Effector memory CD8-positive, alpha-beta T cell (primary cell): ENCODE measurements at regions not wholly inside any gene's neighbourhood (a gene's known extent, or its start where the extent isn't known, plus 50 kb on each side); places are given as distances from the start of the nearest gene placed in this dataset.

Source experiments
- ATAC-seq: fragments of 150-1000 bp; cut with Tn5 transposase; replicated peaks from 2 replicates; pipeline ENCODE4 v1.10.0; 2021; ENCODE audit warnings: mild to moderate bottlenecking, moderate library complexity
- DNase-seq, 3 experiments: peaks; one replicate each; pipeline ENCODE4 v3.0.0; 2021
- H3K27ac Mint-ChIP-seq, 2 donors: one replicate each; pipeline ENCODE4 v1.8.0; 2022; ENCODE audit warnings: mild to moderate bottlenecking in 2 of 2, mixed read lengths in 2 of 2, moderate library complexity in 2 of 2
- H3K27me3 Mint-ChIP-seq, 2 donors: one replicate each; pipeline ENCODE4 v1.8.0; 2022; ENCODE audit warnings: mixed read lengths in 2 of 2
- H3K36me3 Mint-ChIP-seq: one replicate; pipeline ENCODE4 v1.8.0; 2022; ENCODE audit warnings: mild to moderate bottlenecking, moderate library complexity, mixed read lengths; ENCODE audit not compliant: insufficient read depth
- H3K4me1 Mint-ChIP-seq, 2 donors: one replicate each; pipeline ENCODE4 v1.8.0; 2022; ENCODE audit warnings: low read depth in 2 of 2, mixed read lengths in 2 of 2
- H3K4me3 Mint-ChIP-seq, 2 donors: one replicate each; pipeline ENCODE4 v1.8.0; 2022; ENCODE audit warnings: mild to moderate bottlenecking in 2 of 2, mixed read lengths in 2 of 2, moderate library complexity in 2 of 2
- H3K9me3 Mint-ChIP-seq, 2 donors: one replicate each; pipeline ENCODE4 v1.8.0; 2022; ENCODE audit warnings: mixed read lengths in 2 of 2

DNA sequence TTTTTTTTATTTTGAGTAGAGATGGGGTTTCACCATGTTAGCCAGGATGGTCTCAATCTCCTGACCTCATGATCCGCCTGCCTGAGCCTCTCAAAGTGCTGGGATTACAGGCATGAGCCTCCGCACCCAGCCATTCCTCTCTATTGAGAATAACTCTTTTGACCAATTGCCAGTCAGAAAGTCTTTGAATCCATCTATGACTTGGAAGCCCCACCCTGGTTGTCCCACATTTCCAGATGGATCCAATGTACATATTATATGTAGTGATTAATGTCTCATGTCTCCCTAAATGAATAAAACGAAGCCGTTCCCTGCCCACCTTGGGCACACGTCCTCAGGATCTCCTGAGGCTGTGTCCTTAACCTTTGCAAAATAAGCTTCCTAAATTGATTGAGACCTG lies 228.3 kb upstream of the NLRP1 start:
- H3K27me3 Mint-ChIP-seq = peaks cover 50 to 53% of the 10 kb centered on the region in 2 donors
- H3K4me1 Mint-ChIP-seq = no peaks in the 10 kb centered on the region
- peaks cover 10 to 21% of the 10 kb centered on the region in 2 donors for H3K9me3 Mint-ChIP-seq

DNA sequence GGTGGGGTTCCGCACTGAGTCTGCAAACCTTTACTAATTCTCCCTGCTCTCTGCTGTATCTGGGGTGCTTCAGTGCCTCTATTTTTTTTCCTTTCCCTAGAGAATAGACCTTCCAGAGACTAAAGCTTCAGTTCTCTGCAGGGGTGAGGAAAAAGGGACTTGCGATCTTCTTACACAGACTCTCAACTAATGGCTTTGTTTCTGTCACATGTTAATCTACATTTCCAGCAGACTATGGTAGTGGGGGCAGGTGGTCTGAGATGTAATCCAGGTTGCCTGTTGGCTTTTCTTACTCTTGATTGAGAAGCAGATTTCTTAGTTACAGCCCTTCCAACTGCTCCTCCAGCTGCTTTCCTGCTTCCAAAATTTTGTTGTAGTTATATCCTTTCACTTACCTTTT lies 229.0 kb upstream of the NLRP1 start:
- H3K27ac Mint-ChIP-seq = no peak overlapping the region
- peaks cover 55 to 56% of the 10 kb centered on the region in 2 donors for H3K27me3 Mint-ChIP-seq
- DNase-seq (no peak), ATAC-seq (no peak)
- no peaks in the 10 kb centered on the region for H3K4me1 Mint-ChIP-seq
- H3K9me3 Mint-ChIP-seq = peaks cover 10 to 21% of the 10 kb centered on the region in 2 donors
- no peaks in the 10 kb centered on the region for H3K36me3 Mint-ChIP-seq
- no peak overlapping the region for H3K4me3 Mint-ChIP-seq

More for the DNA sequence above, 228.3 kb upstream of the NLRP1 start:
- DNase-seq (no peak), ATAC-seq (no peak)
- Mint-ChIP-seq H3K36me3 (no peaks in the 10 kb centered on the region), H3K4me3 (no peak overlapping the region), H3K27ac (no peak overlapping the region)

DNA sequence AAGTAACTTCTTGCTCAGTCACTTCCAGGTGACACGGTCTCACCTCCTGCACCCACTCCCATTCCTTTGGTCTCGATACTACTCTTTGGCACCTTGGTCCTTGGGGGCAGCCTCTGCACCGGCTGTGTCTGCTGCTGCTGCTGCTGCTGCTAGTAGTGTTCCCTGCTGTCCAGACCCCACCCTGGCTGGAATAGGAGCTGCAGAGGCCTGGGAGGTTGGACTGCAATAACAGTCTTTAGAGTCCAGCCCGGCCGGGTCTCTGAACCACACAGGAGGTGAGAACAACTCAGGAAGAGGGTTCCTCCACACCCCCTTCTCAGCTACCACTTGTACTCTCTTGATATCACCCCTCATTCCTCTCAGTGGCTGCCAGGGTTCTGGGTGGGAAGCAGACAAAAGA lies 231.1 kb upstream of the NLRP1 start:
- DNase-seq = no peak
- no peaks in the 10 kb centered on the region for H3K4me1 Mint-ChIP-seq
- ATAC-seq = no peak
- peaks cover 59 to 77% of the 10 kb centered on the region in 2 donors for H3K27me3 Mint-ChIP-seq
- no peak overlapping the region for H3K27ac Mint-ChIP-seq
- H3K9me3 Mint-ChIP-seq = peaks cover 10 to 12% of the 10 kb centered on the region in 2 donors
- H3K36me3 Mint-ChIP-seq = no peaks in the 10 kb centered on the region
- H3K4me3 Mint-ChIP-seq = no peak overlapping the region

DNA sequence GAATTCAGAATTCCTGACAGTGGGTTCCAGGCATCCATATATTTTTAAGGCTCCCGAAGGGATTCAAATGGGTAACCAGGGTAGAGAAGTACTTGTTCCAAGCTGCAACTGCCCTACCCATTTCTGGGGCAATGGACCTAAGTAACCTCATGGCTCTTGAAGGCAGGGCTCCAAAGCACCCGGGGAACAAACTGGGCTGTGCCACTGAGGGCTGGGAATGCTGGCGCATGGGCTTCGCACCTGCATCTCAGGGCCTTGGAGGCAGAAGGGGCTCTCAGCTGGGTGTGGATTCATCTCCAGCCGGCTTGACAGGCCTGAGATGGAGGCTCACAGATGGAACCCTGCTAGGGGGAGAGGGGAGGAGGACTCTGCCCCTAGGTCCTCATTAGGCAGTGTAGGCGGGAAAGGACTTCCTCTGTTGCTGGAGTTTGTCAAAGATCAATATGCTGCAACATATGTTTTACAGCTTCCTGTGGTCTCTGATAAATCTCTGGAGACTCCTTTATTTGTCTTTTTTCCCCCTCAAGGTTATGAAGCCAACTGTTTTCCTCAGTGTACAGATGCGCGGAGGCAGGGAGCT lies 232.3 kb upstream of the NLRP1 start:
- Mint-ChIP-seq H3K36me3 (no peaks in the 10 kb centered on the region), H3K9me3 (peaks cover 0 to 5% of the 10 kb centered on the region in 2 donors), H3K4me3 (no peak overlapping the region), H3K4me1 (no peaks in the 10 kb centered on the region), H3K27ac (no peak overlapping the region), H3K27me3 (peaks cover 65 to 80% of the 10 kb centered on the region in 2 donors)
- ATAC-seq = no peak
- no peak for DNase-seq

DNA sequence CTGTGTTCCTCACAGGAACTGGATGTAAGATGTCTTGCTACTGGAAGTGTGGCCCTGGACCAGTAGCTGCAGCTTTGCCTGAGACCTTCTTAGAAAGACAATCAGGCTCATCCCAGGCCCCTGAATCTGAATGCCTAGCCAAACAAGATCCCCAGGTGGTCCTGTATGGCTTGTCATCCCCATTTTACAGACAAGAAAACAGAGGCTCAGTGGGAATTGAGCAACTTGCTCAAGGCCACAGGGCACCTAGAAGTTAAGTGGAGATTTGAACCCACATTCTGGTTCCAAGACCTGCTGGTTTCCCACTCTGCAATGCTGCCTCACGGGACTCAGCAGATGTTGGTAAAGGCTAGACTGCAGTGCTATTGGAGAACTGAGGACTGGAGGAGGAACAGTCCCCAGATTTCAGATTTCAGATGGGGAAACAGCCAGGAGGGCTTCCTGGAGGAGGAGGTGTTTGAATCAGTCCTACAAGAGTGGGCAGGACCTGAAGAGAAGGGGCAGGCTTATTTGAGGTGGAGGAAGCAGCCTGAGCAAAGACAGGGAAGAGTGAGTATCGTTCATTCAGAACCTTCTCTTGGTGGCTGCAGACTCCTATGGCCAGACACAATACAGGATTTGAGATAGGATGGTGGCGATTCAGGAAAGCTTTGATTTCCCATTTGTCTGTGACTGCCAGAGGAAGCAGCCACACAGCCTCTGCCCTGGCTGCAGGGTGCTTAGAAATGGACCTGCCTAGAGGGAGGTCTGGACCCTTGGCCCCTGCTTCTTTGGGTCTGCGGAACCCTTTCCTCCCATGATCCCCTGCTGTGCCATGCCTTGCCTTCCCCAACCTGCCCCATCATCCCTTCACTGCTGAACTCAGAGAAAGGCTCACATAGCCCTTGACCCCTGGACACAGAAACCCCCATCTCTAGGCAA lies 233.4 kb upstream of the NLRP1 start:
- Mint-ChIP-seq H3K36me3 (no peaks in the 10 kb centered on the region), H3K9me3 (peaks cover 0 to 3% of the 10 kb centered on the region in 2 donors), H3K27me3 (peaks cover 56 to 86% of the 10 kb centered on the region in 2 donors), H3K4me3 (no peak overlapping the region), H3K27ac (no peak overlapping the region), H3K4me1 (no peaks in the 10 kb centered on the region)
- DNase-seq (no peak), ATAC-seq (no peak)

DNA sequence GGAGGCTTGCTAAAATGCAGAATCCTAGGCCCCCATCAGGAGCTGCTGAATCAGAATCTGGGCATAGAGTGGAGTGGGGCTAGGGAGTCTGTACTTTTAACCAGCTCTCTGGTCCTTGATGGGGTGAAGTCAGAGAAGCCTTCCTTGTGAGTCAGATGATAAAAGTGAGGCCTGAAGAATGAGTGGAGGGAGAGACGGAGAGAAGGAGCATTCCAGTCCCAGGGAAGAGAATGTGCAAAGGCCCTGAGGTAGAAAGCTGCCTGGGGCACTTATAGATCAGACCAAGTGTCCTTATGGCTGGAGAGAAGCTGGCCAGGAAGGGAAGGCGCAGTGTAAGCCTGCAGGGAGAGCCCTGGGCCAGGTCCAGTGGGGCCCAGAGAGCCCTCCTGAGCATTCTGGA lies 235.1 kb upstream of the NLRP1 start:
- Mint-ChIP-seq H3K4me3 (no peak overlapping the region), H3K9me3 (no peaks in the 10 kb centered on the region), H3K27ac (no peak overlapping the region), H3K4me1 (no peaks in the 10 kb centered on the region), H3K27me3 (peaks cover 50 to 93% of the 10 kb centered on the region in 2 donors), H3K36me3 (no peaks in the 10 kb centered on the region)
- ATAC-seq (no peak), DNase-seq (no peak)

DNA sequence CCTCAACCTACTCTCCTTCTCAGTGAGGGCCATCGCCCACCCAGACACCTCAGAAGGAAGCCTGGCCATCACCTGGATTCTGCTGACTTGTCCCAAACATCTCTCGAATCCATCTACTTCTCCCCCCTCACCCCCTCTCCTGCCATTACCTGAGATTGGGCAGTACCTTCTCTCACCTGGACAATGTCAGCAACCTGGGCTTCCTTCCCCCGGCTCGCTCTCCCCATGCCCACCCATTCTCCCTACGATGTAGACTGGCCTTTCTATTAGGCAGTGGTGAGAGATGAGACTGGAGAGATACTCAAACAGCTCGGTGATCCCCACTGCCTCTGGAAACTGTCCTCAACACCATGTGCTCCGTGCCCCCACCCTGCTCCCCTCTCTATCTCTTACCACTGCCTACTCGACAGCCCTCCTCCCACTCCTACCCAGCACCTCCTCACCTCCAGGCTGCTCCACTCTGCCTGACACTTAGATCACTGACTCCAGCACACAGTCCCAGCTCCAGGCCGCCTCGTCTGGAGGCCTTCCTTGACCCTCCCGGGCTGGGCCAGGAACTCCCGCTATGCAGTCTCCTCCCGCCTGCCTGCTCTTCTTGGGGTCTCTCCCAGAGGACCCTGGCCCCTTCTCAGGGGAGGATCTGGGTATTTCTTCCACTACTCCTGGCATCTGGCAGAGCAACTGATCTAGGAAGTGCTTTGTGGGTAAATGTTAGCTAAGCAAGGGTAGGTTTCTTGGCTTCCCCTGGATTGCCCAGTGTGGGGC lies 235.8 kb upstream of the NLRP1 start:
- no peak overlapping the region for H3K27ac Mint-ChIP-seq
- ATAC-seq = no peak
- no peaks in the 10 kb centered on the region for H3K36me3 Mint-ChIP-seq
- H3K9me3 Mint-ChIP-seq = no peaks in the 10 kb centered on the region
- no peaks in the 10 kb centered on the region for H3K4me1 Mint-ChIP-seq
- H3K4me3 Mint-ChIP-seq = no peak overlapping the region
- peaks cover 58 to 100% of the 10 kb centered on the region in 2 donors for H3K27me3 Mint-ChIP-seq
- no peak for DNase-seq

DNA sequence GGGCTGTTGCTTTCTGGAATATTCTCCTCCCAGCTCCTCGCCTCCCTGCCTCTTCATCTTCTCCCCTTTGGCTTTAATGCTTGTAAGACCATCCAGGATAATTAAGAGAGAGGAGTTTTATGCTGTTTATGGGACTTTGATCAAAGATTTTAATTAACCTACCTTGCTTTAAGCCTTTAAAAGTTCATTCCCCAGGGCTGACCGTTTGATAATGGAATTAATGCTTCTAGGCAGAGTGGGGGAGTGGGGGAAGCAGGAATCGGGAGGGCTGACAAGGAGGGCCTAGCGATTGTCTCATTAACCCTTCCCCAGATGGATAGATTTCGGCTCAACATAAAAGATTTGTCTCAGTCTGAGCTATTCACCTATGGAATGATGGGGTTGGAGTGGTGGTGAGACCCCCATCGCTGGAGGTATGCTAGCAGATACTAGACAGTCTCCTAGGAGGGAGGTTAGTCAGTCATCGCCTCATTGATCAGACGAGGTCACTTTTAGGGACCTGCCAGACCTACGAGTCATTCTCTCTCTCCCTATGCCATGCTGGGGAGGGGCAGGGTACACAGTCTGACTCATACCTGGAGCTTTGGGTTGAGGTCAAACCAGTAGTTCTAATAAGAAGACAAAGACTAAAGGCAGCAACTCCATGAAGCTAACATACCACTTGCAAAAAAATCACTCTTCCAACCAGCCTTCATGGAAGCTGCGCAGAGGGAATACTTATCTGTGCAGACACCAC lies 236.6 kb upstream of the NLRP1 start:
- no peaks in the 10 kb centered on the region for H3K36me3 Mint-ChIP-seq
- H3K4me1 Mint-ChIP-seq = no peaks in the 10 kb centered on the region
- peaks cover 57 to 100% of the 10 kb centered on the region in 2 donors for H3K27me3 Mint-ChIP-seq
- H3K27ac Mint-ChIP-seq = no peak overlapping the region
- DNase-seq = no peak
- ATAC-seq = no peak
- H3K4me3 Mint-ChIP-seq = no peak overlapping the region
- no peaks in the 10 kb centered on the region for H3K9me3 Mint-ChIP-seq

DNA sequence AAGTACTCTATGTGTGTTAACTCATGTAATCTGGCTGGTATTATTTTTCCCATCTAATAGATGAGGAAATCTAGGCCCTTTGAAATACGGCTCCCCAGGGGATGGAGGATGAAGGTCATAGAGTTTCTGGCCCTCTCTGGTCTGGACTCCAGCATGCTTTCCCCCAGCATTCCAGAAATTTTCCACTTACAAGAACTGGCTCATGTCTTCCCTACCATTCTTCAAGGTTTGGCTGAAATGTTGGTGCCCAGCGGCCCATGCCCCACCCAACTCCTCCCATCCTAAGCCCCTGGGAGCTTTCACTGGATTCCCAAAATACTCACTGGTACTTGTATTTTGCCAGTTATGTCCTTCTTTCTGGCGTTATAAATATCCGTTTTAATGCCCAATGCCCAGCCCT lies 237.5 kb upstream of the NLRP1 start:
- Mint-ChIP-seq H3K36me3 (no peaks in the 10 kb centered on the region), H3K4me1 (no peaks in the 10 kb centered on the region), H3K9me3 (no peaks in the 10 kb centered on the region), H3K27me3 (peaks cover 49 to 96% of the 10 kb centered on the region in 2 donors), H3K27ac (no peak overlapping the region), H3K4me3 (no peak overlapping the region)
- DNase-seq (no peak), ATAC-seq (no peak)

DNA sequence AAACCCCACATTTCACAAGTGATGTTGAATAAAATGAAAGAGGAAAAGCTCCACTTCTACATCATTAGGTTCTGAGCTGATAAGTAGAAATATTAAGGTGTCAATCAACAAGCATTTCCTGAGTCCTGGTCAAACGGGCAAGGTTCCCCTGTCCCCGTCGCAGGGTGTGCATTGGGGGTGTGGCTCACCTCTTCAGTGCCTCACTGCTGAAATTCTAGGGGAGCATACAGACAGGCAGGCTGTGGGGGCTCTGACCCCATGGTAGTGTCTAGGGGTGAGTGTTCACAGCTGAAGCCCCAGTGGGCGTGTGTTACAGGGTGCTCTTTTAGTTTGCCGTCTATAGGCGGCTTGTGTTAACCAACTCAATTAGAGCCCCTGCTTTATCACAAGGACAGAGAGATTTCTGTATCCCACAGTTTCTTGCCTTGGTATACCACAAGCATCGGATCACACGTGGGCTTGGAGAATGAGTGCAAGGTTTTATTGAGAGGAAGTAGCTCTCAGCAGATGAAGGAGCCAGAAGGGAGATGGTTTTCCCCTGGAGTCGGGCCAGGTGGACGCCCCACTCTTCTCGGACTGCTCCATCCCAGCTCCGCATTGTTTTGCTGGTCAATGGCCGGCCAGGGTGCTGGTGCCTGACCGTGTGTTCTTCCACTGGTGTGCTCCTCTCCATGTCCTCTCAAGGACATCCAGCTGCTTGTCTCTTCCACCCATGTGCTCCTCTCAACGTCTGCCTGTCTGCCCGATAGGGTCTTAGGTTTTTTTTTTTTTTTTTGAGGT lies 238.2 kb upstream of the NLRP1 start:
- peaks cover 49 to 96% of the 10 kb centered on the region in 2 donors for H3K27me3 Mint-ChIP-seq
- no peak for ATAC-seq
- H3K4me3 Mint-ChIP-seq = no peak overlapping the region

DNA sequence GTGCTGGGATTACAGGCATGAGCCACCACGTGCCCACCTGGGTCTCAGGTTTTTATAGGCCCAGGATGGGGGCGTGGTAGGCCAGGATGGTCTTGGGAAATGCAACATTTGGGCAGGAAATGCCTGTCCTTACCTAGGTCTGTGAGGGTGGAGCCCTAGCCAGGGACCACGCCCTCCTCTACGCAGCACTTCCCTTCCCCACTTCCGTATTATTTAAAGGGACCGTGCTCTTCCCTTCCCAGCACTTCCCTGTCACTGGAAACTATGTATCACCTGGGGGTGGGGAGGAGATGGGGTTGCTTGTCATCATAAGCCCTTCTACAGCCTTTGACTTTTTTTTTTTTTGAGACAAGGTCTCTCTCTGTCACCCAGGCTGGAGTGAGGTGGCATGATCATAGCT lies 238.9 kb upstream of the NLRP1 start:
- ATAC-seq (no peak), DNase-seq (no peak)
- H3K9me3 Mint-ChIP-seq = no peaks in the 10 kb centered on the region
- H3K27me3 Mint-ChIP-seq = peaks cover 50 to 94% of the 10 kb centered on the region in 2 donors
- H3K36me3 Mint-ChIP-seq = no peaks in the 10 kb centered on the region
- H3K4me3 Mint-ChIP-seq = no peak overlapping the region
- H3K4me1 Mint-ChIP-seq = no peaks in the 10 kb centered on the region
- H3K27ac Mint-ChIP-seq = no peak overlapping the region

More for the DNA sequence above, 238.2 kb upstream of the NLRP1 start:
- Mint-ChIP-seq H3K4me1 (no peaks in the 10 kb centered on the region), H3K9me3 (no peaks in the 10 kb centered on the region), H3K36me3 (no peaks in the 10 kb centered on the region), H3K27ac (no peak overlapping the region)
- DNase-seq = no peak

DNA sequence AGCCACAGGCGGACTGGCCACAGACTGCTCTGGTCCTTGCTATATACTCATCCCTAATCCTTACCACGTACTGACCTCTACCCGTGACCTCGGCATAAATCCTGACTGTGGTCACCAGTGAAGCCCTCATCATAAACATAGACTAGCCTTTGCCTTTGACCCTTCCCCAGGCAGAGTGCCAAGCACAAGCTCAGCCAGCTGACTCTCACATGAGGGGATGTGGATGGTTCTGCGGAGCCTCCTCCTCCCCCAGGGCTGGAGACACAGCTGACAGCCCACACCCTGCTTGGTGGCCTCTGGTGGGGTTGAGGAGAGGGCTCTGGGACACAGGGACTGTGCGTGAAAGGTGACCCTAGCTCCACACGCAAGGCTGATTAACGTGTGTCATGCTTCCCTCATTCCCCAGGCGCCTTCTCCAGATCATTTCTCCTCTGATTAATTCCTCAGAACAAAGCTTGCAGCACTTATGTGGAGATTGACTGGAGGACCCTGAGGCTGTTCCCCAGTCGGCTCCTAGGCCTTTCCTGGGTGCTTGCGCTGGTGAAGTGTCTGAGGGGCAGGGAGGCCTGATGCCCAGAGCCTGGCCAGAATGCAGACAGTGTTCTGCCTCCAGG lies 241.5 kb upstream of the NLRP1 start:
- DNase-seq = no peak
- ATAC-seq = no peak
- no peaks in the 10 kb centered on the region for H3K9me3 Mint-ChIP-seq
- H3K4me3 Mint-ChIP-seq = no peak overlapping the region
- no peak overlapping the region for H3K27ac Mint-ChIP-seq
- peaks cover 62 to 86% of the 10 kb centered on the region in 2 donors for H3K27me3 Mint-ChIP-seq
- H3K36me3 Mint-ChIP-seq = no peaks in the 10 kb centered on the region
- no peaks in the 10 kb centered on the region for H3K4me1 Mint-ChIP-seq
